Body of pancreas (tissue), 4 donors: ENCODE measurements at regions not wholly inside any gene's neighbourhood (a gene's known extent, or its start where the extent isn't known, plus 50 kb on each side); places are given as distances from the start of the nearest gene placed in this dataset.

Source experiments
- ATAC-seq: fragments of 150-250 bp; one replicate; pipeline ENCODE4 v1.9.1; 2016
- DNase-seq, 4 donors: peaks; one replicate each; pipeline ENCODE4 v3.0.0-alpha.2; 2019
- H3K27ac ChIP-seq, 4 donors: fragments of 200-600 bp; sonication (generic); 1 replicate in 3 of 4; 2 replicates in 1 of 4; pipeline versions ENCODE4 v1.5.1 to v1.6.1; 2016 to 2019; ENCODE audit warnings: mild to moderate bottlenecking in 1 of 4, mixed read lengths in 1 of 4, moderate library complexity in 1 of 4
- H3K27me3 ChIP-seq, 2 donors: fragments of 200-600 bp; sonication (generic); one replicate each; pipeline ENCODE4 v1.6.0; 2016; ENCODE audit warnings: mild to moderate bottlenecking in 1 of 2
- H3K36me3 ChIP-seq, 2 donors: fragments of 200-600 bp; sonication (generic); replicated peaks in 1 of 2; 2 replicates each; pipeline ENCODE4 v1.5.1; 2016; ENCODE audit warnings: low read depth in 2 of 2; ENCODE audit not compliant: insufficient read depth in 1 of 2
- H3K4me1 ChIP-seq: fragments of 200-600 bp; sonication (generic); one replicate; pipeline ENCODE4 v1.6.0; 2016
- H3K4me3 ChIP-seq, 2 donors: fragments of 200-600 bp; sonication (generic); 1 replicate in 1 of 2; 2 replicates in 1 of 2; pipeline ENCODE4 v1.5.1; 2016 to 2019
- H3K9me3 ChIP-seq, 3 donors: fragments of 200-600 bp; sonication (generic); 1 replicate in 2 of 3; 2 replicates in 1 of 3; pipeline ENCODE4 v1.5.1; 2016
- POLR2A ChIP-seq, 3 donors: fragments of 450-650 bp; IDR thresholded peaks; one replicate each; pipeline ENCODE4 v1.6.1; 2016; ENCODE audit warnings: antibody characterized with exemption in 3 of 3, mild to moderate bottlenecking in 2 of 3
- WGBS, 2 donors: methylation state at CpG; one replicate each; pipeline ENCODE4 v1.1.5; 2017; 5-methylcytosine and 5-hydroxymethylcytosine counted together
- intact Hi-C: fragments of 100-400 bp; cut with DNase I; formaldehyde crosslinking; loops from one replicate; pipeline ENCODE4 v1.15.1; 2023
- TF ChIP-seq, protein P1 (sequence below), 7 experiments: fragments of 450-650 bp in 4 of 7; fragments of 200-600 bp in 3 of 7; sonication (generic) in 3 of 7; IDR thresholded peaks; one replicate each; pipeline ENCODE4 v1.5.1; 2016 to 2019; ENCODE audit warnings: antibody characterized with exemption in 7 of 7

DNA sequence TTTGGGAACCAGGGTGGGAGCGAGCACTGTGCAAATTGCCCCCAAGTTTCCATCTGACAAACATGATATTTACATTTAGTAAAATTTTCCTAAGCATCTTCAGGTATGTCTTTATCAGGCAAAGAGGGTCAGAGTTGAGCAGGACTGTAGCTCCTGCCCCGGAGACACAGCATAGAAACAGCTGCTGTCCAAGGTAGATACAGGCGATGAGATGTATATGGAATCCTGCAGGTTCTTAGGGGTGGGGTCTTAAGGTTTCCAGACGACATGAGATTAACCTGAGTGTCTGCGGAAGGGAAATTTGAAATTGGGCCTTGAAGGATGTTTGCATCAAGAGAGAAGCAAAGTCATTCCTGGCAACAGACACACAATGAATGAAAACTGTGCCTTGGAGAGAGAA is 998.8 kb downstream of the AACS start:
- TF ChIP-seq, protein P1, sequence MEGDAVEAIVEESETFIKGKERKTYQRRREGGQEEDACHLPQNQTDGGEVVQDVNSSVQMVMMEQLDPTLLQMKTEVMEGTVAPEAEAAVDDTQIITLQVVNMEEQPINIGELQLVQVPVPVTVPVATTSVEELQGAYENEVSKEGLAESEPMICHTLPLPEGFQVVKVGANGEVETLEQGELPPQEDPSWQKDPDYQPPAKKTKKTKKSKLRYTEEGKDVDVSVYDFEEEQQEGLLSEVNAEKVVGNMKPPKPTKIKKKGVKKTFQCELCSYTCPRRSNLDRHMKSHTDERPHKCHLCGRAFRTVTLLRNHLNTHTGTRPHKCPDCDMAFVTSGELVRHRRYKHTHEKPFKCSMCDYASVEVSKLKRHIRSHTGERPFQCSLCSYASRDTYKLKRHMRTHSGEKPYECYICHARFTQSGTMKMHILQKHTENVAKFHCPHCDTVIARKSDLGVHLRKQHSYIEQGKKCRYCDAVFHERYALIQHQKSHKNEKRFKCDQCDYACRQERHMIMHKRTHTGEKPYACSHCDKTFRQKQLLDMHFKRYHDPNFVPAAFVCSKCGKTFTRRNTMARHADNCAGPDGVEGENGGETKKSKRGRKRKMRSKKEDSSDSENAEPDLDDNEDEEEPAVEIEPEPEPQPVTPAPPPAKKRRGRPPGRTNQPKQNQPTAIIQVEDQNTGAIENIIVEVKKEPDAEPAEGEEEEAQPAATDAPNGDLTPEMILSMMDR (IDR thresholded peaks at IDR 0.05) = no peak
- TF ChIP-seq POLR2A (IDR thresholded peaks at IDR 0.05) = no peak
- Histone ChIP-seq H3K36me3 (no peaks in the 10 kb centered on the region), H3K27me3 (no peaks in the 10 kb centered on the region), H3K9me3 (no peaks in the 10 kb centered on the region), H3K4me3 (no peak overlapping the region), H3K27ac (no peak overlapping the region), H3K4me1 (no peaks in the 10 kb centered on the region)
- intact Hi-C loops = no loop called here
- DNase-seq (no peak), ATAC-seq (no peak)
- WGBS, 2 donors = 59 to 70% methylated on average over 5 of the region's 5 CpGs

- ATAC-seq (no peak), DNase-seq (no peak)
- H3K27me3 ChIP-seq = no peaks in the 10 kb centered on the region
- WGBS, 2 donors = 20 to 33% methylated on average over 3 of the region's 3 CpGs
- H3K36me3 ChIP-seq = no peaks in the 10 kb centered on the region
- no peak for TF ChIP-seq POLR2A (IDR thresholded peaks at IDR 0.05)
- TF ChIP-seq, protein P1 (IDR thresholded peaks at IDR 0.05) = no peak
- no peak overlapping the region for H3K4me3 ChIP-seq
- peaks cover 0 to 19% (median 0%) of the 10 kb centered on the region in 3 donors for H3K9me3 ChIP-seq
- intact Hi-C loops = no loop called here
- H3K27ac ChIP-seq = no peak overlapping the region
- H3K4me1 ChIP-seq = no peaks in the 10 kb centered on the region
Observed at GRCh38 chr12:126067626-126068329, 1002.5 kb downstream of the AACS start.

- Histone ChIP-seq H3K36me3 (no peaks in the 10 kb centered on the region), H3K4me3 (no peak overlapping the region), H3K27ac (no peak overlapping the region), H3K9me3 (peaks cover 0 to 19% (median 0%) of the 10 kb centered on the region in 3 donors), H3K4me1 (no peaks in the 10 kb centered on the region), H3K27me3 (no peaks in the 10 kb centered on the region)
- intact Hi-C loops = loop anchor here (10.0 kb wide), 1 partner anchor 805 kb away; no protein-coding TSS in a partner anchor
- DNase-seq (peak; percentile 58 to 73 (median 68)), ATAC-seq (no peak)
- TF ChIP-seq, protein P1 (IDR thresholded peaks at IDR 0.05) = peak; percentile 36 to 70 (median 61)
- TF ChIP-seq POLR2A (IDR thresholded peaks at IDR 0.05) = no peak
- 18 to 26% methylated on average over 4 of the region's 4 CpGs for WGBS, 2 donors
Observed at GRCh38 chr12:126069549-126070165, 1004.4 kb downstream of the AACS start.

DNA sequence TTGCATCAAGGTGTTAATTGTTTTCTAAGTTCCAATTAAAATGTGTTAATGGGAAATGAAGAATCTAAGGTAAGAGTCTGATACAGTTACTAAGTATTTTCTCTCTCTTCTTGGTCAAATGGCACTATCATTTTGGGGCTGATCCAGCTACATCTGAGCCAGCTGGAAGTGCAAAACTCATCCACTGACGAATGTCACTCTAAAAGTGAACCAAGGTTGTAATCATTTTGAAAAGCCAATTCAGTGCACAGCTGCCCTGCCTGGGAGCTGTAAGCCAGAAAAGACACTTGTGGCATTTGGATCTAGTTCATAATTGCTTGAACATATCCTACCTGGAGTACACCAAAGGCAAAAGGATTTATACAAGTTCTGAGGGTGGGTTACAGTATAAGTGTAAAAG is 1011.3 kb downstream of the AACS start:
- no peaks in the 10 kb centered on the region for H3K36me3 ChIP-seq
- no peaks in the 10 kb centered on the region for H3K9me3 ChIP-seq
- ATAC-seq (no peak), DNase-seq (no peak)
- H3K27me3 ChIP-seq = no peaks in the 10 kb centered on the region
- no peaks in the 10 kb centered on the region for H3K4me1 ChIP-seq
- TF ChIP-seq, protein P1 (IDR thresholded peaks at IDR 0.05) = no peak
- no peak for TF ChIP-seq POLR2A (IDR thresholded peaks at IDR 0.05)
- intact Hi-C loops = loop anchor here (10.0 kb wide), 1 partner anchor 798 kb away; no protein-coding TSS in a partner anchor
- H3K27ac ChIP-seq = no peak overlapping the region
- WGBS, 2 donors = 33 to 43% methylated on average over 1 of the region's 1 CpG
- H3K4me3 ChIP-seq = no peak overlapping the region
